H1 (cell line): ENCODE measurements at regions not wholly inside any gene's neighbourhood (a gene's known extent, or its start where the extent isn't known, plus 50 kb on each side); places are given as distances from the start of the nearest gene placed in this dataset.
A peak's percentile ranks its signal among the peaks of the same experiment; 100 is the strongest.

Source experiments
- CTCF ChIA-PET: fragments of 300-600 bp; sonication (Branson Sonifier 250); formaldehyde crosslinking; loops from one replicate; lab custom pipeline; 2021; ENCODE audit not compliant: partially characterized antibody; lab: Charles Lee
- POLR2A ChIA-PET: fragments of 300-600 bp; sonication (Branson Sonifier 250); formaldehyde crosslinking; loops from one replicate; lab custom pipeline; 2021; ENCODE audit warnings: inconsistent platforms; ENCODE audit not compliant: partially characterized antibody; lab: Charles Lee
- DNase-seq, 2 experiments: peaks; one replicate each; pipeline versions ENCODE4 v3.0.0 to v3.0.0-alpha.2; 2010 to 2022; ENCODE audit warnings: low spot score in 2 of 2, low read depth in 1 of 2, mixed read lengths in 1 of 2
- FAIRE-seq: peaks from 2 replicates; lab custom pipeline; 2011; peaks lifted over from hg19 to GRCh38; lab: Jason Lieb, UNC
- H2AFZ ChIP-seq: 2 replicates; pipeline ENCODE4 v1.8.1; 2012; ENCODE audit warnings: low read length, inconsistent platforms
- H2AK5ac ChIP-seq: 2 replicates; pipeline ENCODE4 v1.6.1; 2013; ENCODE audit warnings: low read depth, low read length
- H2BK120ac ChIP-seq: replicated peaks from 2 replicates; pipeline ENCODE3; 2013; ENCODE audit warnings: low read depth, low read length, inconsistent platforms
- H2BK12ac ChIP-seq: 2 replicates; pipeline ENCODE4 v1.6.1; 2013; ENCODE audit warnings: low read depth, low read length
- H2BK15ac ChIP-seq: 2 replicates; pipeline ENCODE4 v1.6.1; 2013; ENCODE audit warnings: low read length
- H2BK20ac ChIP-seq: 2 replicates; pipeline ENCODE4 v1.6.1; 2013; ENCODE audit warnings: low read length
- H2BK5ac ChIP-seq: 2 replicates; pipeline ENCODE4 v1.6.1; 2013; ENCODE audit warnings: low read depth, low read length
- H3K14ac ChIP-seq: 2 replicates; pipeline ENCODE4 v1.6.1; 2013; ENCODE audit warnings: inconsistent platforms; ENCODE audit not compliant: insufficient read length
- H3K18ac ChIP-seq: 2 replicates; pipeline ENCODE4 v1.6.1; 2013; ENCODE audit warnings: low read length; ENCODE audit errors: extremely low read depth
- H3K23ac ChIP-seq: 2 replicates; pipeline ENCODE4 v1.6.1; 2013; ENCODE audit warnings: inconsistent platforms; ENCODE audit not compliant: insufficient read length
- H3K23me2 ChIP-seq: 2 replicates; pipeline ENCODE4 v1.6.1; 2013; ENCODE audit warnings: low read depth, low read length
- H3K27ac ChIP-seq: 2 replicates; pipeline ENCODE4 v1.6.1; 2011; ENCODE audit warnings: low read depth, low read length, inconsistent platforms
- H3K27me3 ChIP-seq, 4 experiments: replicated peaks in 1 of 4; 1 replicate in 1 of 4; 2 replicates in 3 of 4; pipeline versions ENCODE4 v1.6.1 to v1.8.1; 2011 to 2013; ENCODE audit warnings: low read length in 3 of 4, mild to moderate bottlenecking in 3 of 4, inconsistent platforms in 2 of 4, mixed read lengths in 2 of 4, moderate library complexity in 1 of 4; ENCODE audit not compliant: control insufficient read depth in 3 of 4, insufficient read depth in 3 of 4; ENCODE audit errors: extremely low read depth in 1 of 4
- H3K36me3 ChIP-seq, 4 experiments: 2 replicates each; pipeline versions ENCODE4 v1.6.1 to v1.8.1; 2011 to 2013; ENCODE audit warnings: mild to moderate bottlenecking in 4 of 4, low read length in 3 of 4, moderate library complexity in 2 of 4, control low read depth in 1 of 4, inconsistent platforms in 1 of 4; ENCODE audit not compliant: insufficient read depth in 4 of 4, control insufficient read depth in 2 of 4
- H3K4ac ChIP-seq: replicated peaks from 2 replicates; pipeline ENCODE3; 2013; ENCODE audit warnings: low read length, low read depth, mixed read lengths, inconsistent platforms; ENCODE audit not compliant: insufficient read length
- H3K4me1 ChIP-seq, 4 experiments: replicated peaks in 1 of 4; 1 replicate in 1 of 4; 2 replicates in 3 of 4; pipeline versions ENCODE4 v1.6.1 to v1.8.1; 2011 to 2013; ENCODE audit warnings: low read length in 3 of 4, inconsistent platforms in 2 of 4, mixed read lengths in 1 of 4; ENCODE audit not compliant: insufficient read depth in 4 of 4, control insufficient read depth in 3 of 4
- H3K4me2 ChIP-seq, 2 experiments: 2 replicates each; pipeline versions ENCODE4 v1.6.1 to v1.8.1; 2011 to 2013; ENCODE audit warnings: low read depth in 2 of 2, low read length in 2 of 2, control low read depth in 1 of 2, inconsistent platforms in 1 of 2, mild to moderate bottlenecking in 1 of 2; ENCODE audit not compliant: insufficient read depth in 1 of 2
- H3K4me3 ChIP-seq, 4 experiments: fragments of 200-600, 300-600 bp in 1 of 4; sonication (generic), shearing (Covaris generic), sonication (Bioruptor Twin) in 1 of 4; 2 replicates each; pipeline versions ENCODE4 v1.5.1 to v1.8.1; 2011 to 2016; ENCODE audit warnings: low read length in 4 of 4, low read depth in 3 of 4, control low read depth in 2 of 4, inconsistent platforms in 2 of 4, mild to moderate bottlenecking in 2 of 4, mixed read lengths in 1 of 4, moderate library complexity in 1 of 4; ENCODE audit not compliant: insufficient read depth in 2 of 4; ENCODE audit errors: extremely low read depth in 1 of 4
- H3K56ac ChIP-seq: replicated peaks from 2 replicates; pipeline ENCODE3; 2013; ENCODE audit warnings: low read depth, mild to moderate bottlenecking, mixed read lengths, low read length, inconsistent platforms; ENCODE audit not compliant: insufficient read length
- H3K79me1 ChIP-seq: 2 replicates; pipeline ENCODE4 v1.6.1; 2013; ENCODE audit warnings: low read depth, low read length, control low read depth
- H3K79me2 ChIP-seq, 2 experiments: 2 replicates each; pipeline versions ENCODE4 v1.6.1 to v1.8.1; 2012 to 2013; ENCODE audit warnings: low read length in 2 of 2, mild to moderate bottlenecking in 2 of 2, inconsistent platforms in 1 of 2; ENCODE audit not compliant: insufficient read depth in 2 of 2, control insufficient read depth in 1 of 2
- H3K9ac ChIP-seq, 4 experiments: replicated peaks in 1 of 4; 1 replicate in 1 of 4; 2 replicates in 3 of 4; pipeline versions ENCODE4 v1.6.1 to v1.8.1; 2011 to 2013; ENCODE audit warnings: low read depth in 3 of 4, low read length in 3 of 4, control low read depth in 2 of 4, mild to moderate bottlenecking in 2 of 4, moderate library complexity in 2 of 4, inconsistent platforms in 1 of 4; ENCODE audit errors: extremely low read depth in 1 of 4
- H3K9me3 ChIP-seq, 2 experiments: 2 replicates each; pipeline versions ENCODE4 v1.6.1 to v1.8.1; 2012 to 2013; ENCODE audit warnings: mild to moderate bottlenecking in 2 of 2, moderate library complexity in 2 of 2, control low read depth in 1 of 2, inconsistent platforms in 1 of 2, low read depth in 1 of 2, low read length in 1 of 2, mixed read lengths in 1 of 2; ENCODE audit not compliant: insufficient read depth in 2 of 2
- H4K20me1 ChIP-seq, 2 experiments: replicated peaks in 1 of 2; 2 replicates each; pipeline versions ENCODE3 to v1.8.1; 2011 to 2013; ENCODE audit warnings: inconsistent platforms in 2 of 2, low read length in 2 of 2, mild to moderate bottlenecking in 1 of 2; ENCODE audit not compliant: insufficient read depth in 2 of 2, control insufficient read depth in 1 of 2
- H4K5ac ChIP-seq: 2 replicates; pipeline ENCODE4 v1.6.1; 2013; ENCODE audit warnings: low read length, low read depth, mixed read lengths, inconsistent platforms; ENCODE audit not compliant: insufficient read length
- H4K8ac ChIP-seq: 2 replicates; pipeline ENCODE4 v1.8.0; 2013; ENCODE audit warnings: mild to moderate bottlenecking, moderate library complexity, low read length, inconsistent platforms; ENCODE audit not compliant: insufficient read depth; ENCODE audit errors: extremely low read depth
- H4K91ac ChIP-seq: replicated peaks from 2 replicates; pipeline ENCODE3; 2013; ENCODE audit warnings: low read length, mixed read lengths, inconsistent platforms; ENCODE audit not compliant: insufficient read length
- POLR2A ChIP-seq, 2 experiments: IDR thresholded peaks; 1 replicate in 1 of 2; 2 replicates in 1 of 2; pipeline ENCODE4 v1.6.1; 2011; ENCODE audit warnings: low read depth in 2 of 2, low read length in 2 of 2, mild to moderate bottlenecking in 2 of 2; ENCODE audit errors: control extremely low read depth in 1 of 2
- WGBS, 2 experiments: shearing (Covaris generic) in 1 of 2; methylation state at CpG; one replicate each; pipeline versions ENCODE4 v1.1.6 to v1.1.7; 2013 to 2015; ENCODE audit warnings: low lambda C conversion rate in 2 of 2, mixed read lengths in 2 of 2, inconsistent platforms in 1 of 2, low coverage in 1 of 2, missing lambda C conversion rate in 1 of 2; ENCODE audit not compliant: insufficient replicate concordance in 2 of 2, insufficient coverage in 1 of 2, insufficient read length in 1 of 2; ENCODE audit errors: extremely low coverage in 1 of 2, missing lambda C conversion rate in 1 of 2; 5-methylcytosine and 5-hydroxymethylcytosine counted together

GRCh38 chr3:13231781-13232666 is 158.8 kb upstream of the IQSEC1 start:
- DNase-seq (no peak), FAIRE-seq (no peak)
- Histone ChIP-seq H3K79me1 (no peaks in the 10 kb centered on the region), H3K23ac (no peak overlapping the region), H4K5ac (no peak overlapping the region), H3K79me2 (no peaks in the 10 kb centered on the region), H3K23me2 (no peaks in the 10 kb centered on the region), H3K4me2 (no peak overlapping the region), H3K4me1 (peaks cover 0 to 11% (median 7%) of the 10 kb centered on the region in 4 experiments; a peak in 5 of 7 replicates), H3K27ac (no peak overlapping the region), H3K14ac (no peak overlapping the region), H3K9me3 (no peaks in the 10 kb centered on the region), H4K91ac (no peak overlapping the region), H4K20me1 (no peaks in the 10 kb centered on the region), H3K18ac (no peak overlapping the region), H2BK20ac (no peak overlapping the region), H3K27me3 (no peaks in the 10 kb centered on the region), H2BK5ac (no peak overlapping the region), H2AFZ (no peak overlapping the region), H2BK12ac (no peak overlapping the region), H4K8ac (no peak overlapping the region), H3K4me3 (no peak overlapping the region), H3K4ac (no peak overlapping the region), H3K56ac (no peak overlapping the region), H2BK15ac (no peak overlapping the region), H2AK5ac (peak overlapping the region; percentile 9; the same call in 1 of the 2 replicates), H3K36me3 (no peaks in the 10 kb centered on the region), H3K9ac (no peak overlapping the region), H2BK120ac (no peak overlapping the region)
- ChIA-PET POLR2A (no interaction called here), CTCF (interaction anchor here (0.9 to 4.1 kb wide), 10 partner anchors 11 to 184 kb away, joined by 3 to 49 read pairs (median 4); no protein-coding TSS in a partner anchor)
- TF ChIP-seq POLR2A (IDR thresholded peaks at IDR 0.05; ENCODE audit: control extremely low read depth in 1 of 2, low read depth in 2 of 2, low read length in 2 of 2), result no peak
- 81% methylated on average over 21 of the region's 22 CpGs; no CpG with 5 or more reads in 1 of the 2 experiments for WGBS, 2 experiments
